Stimulated activated CD8-positive, alpha-beta memory T cell treated with anti-CD3 and anti-CD28 coated beads, Interleukin-4, amount 100 ng/mL, for 48 hours (primary cell): ENCODE measurements at regions not wholly inside any gene's neighbourhood (a gene's known extent, or its start where the extent isn't known, plus 50 kb on each side); places are given as distances from the start of the nearest gene placed in this dataset.

ENCODE experiments used
- DNase-seq: peaks from one replicate; pipeline ENCODE4 v3.0.0-alpha.2; 2020

DNA sequence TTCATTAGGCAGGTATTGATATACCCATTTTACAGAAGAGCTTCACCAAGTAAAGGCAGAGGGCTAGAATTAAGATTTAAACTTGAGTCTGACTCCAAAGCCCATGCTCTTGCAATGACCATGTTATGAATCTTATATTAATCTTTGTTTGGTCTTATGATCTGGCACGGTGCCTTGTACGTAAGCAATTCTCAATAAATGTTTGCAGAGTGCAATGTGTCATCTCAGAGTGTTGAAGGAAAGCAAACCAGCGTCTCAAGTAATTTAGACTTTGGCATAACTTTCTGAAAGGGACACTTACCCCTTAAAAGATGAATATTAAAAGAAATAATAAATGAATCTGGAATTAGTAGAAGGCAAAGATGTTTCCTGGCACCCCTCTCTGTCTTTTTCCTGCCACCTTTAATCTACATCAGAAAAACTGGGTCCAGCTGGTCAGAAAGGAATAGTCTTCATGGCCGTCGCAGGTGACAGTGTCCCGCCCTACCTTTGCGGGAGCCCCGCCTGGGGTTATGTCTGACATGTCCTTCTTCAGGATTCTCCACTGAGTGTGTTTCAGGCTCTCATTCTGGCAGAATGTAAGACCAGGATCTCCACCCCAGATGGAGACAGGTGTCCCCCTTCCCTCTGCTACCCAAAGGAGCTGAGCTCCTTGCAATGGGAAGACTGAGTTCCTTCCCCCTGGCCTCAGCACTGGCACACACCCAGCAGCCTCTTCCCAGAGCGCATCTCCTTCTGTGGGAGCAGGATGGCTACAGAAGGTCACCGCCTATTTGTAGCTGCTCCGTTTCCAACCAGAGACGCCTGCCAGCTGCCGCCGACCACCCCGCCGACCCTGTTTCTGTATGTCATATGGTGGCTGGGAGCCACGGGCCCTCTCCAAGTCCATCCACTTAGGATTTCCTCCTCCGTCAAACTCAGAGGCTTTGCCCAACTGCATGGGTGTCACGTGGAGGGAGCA is 266.3 kb upstream of the ECI2 start:
- no peak for DNase-seq

DNA sequence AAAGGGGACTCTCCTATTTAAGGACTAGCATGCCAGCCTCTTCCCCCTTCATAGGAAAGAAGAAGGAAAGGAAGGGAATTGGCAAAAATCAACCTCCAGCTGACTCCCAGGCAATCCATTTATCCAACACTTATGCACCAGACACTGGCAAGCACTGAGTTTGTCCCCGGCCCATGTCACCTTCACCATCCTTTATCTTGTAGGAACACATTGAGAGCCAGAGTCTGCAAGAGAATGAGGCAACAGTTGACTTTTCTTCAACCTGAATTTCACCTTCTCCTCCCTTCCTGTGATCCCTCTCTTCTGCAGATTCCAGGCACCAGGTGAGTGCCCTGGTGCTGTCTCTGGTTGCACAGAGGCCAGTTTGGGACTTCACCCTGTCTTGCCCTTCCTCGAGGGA is 264.3 kb upstream of the ECI2 start:
- no peak for DNase-seq

DNA sequence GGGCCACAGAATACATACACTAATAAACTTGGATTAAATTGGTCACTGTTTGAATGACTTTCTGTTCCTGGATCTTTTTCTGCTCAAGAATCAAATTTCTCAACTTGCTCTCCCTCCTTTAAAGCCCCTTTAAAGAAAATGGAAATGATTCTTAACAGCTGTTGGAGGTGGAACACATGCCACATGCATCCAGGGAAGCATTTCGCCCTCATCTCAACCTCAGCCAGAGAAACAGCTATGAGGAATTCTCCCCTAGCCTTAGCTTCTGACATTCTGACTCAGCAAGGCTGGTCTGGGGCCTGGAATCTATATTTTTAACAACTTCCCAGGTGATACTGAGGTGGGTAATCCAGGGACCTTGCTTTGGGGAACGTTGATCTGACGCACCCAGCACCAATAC is 263.4 kb upstream of the ECI2 start:
- no peak for DNase-seq

DNA sequence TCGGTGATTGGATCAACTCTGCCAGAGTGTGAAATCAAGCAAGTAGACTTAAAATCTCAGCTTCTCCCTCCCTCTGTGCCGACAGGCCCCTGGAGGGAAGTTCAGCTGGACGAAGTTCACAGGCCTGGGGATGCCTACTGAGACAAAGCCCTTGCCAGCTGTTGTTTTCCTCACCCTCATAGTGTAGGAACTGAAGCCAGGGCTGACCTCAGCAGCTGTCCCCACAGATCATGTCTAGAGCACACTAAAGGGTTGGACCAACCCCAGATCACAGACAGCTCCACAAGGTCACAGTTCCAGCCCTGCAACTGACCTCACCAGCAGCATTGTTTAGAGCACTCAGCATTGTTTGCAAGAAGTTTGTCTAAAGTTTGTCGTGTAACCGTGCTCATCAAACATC is 261.9 kb upstream of the ECI2 start:
- no peak for DNase-seq

DNA sequence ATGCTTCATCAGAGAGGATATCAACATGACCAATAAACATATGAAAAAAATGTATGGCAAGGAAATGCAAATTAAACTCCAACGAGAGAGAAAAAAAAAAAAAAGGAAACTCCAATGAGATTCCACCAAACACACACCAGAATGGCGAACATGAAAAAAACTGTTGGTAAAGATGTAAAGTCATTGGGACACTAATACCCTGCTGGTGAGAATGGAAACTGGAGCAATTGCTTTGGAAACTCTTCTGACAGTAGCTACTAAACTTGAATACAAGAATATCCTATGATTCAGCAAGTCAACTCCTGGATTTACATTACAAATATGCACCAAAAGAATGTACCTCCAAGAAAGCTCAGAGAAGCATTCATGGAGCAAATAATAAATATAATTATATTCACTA is 260.7 kb upstream of the ECI2 start:
- no peak for DNase-seq

DNA sequence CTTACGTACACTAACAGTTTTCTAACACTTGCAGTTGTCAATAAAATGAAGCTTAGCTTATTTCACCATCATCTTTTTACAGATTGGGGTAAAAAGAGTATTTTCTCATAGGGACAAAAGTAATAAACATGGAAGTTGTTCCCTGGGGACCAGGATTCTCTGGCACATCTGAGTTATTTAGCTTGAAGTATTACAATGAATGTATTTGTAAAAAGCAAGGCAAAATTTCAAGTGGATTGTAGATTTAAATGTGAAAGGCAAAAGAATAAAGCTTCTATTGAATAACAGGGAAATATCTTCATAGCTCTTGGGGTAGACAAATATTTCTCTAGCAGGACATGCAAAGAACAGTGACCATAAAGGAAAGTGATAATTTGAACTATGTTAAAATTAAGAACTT is 260.0 kb upstream of the ECI2 start:
- DNase-seq, result no peak

DNA sequence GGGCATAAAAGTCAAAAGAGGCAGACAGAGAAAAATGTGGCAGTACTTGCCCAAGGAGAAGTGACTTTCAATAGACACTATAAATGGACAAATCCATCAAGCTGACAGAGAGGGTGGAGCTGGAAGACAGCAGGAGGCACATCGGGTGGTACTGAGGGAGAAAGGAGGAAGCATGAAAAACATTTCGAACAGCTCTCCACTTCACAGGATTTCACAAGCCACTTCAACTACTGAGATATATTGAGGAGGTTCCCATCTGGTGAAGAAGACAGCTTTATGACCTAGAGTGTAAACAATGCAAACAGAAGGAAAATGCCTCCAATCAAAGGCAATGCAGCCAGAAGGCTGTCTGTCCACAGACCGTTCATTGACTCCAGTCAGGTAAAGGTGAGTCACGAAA is 259.4 kb upstream of the ECI2 start:
- no peak for DNase-seq

DNA sequence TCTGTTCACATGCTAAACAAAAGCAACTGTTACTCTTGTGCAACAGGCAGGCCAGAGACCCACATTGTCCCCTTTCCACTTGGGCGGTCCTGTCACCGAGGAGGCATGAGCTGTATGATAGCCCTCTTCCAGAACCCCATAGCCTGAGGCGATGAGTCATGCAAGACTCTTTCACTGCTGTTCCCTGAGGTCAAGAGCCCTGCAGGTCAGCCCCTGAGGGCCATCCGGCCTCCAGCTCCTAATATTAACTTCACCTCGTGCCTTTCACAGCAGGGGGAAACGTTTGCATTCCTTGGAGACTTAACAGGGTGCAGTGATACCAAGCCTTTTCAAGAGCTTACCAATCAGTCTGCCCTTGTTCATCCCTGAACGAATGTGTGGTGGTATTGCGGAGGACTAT is 253.3 kb upstream of the ECI2 start:
- DNase-seq, result no peak

DNA sequence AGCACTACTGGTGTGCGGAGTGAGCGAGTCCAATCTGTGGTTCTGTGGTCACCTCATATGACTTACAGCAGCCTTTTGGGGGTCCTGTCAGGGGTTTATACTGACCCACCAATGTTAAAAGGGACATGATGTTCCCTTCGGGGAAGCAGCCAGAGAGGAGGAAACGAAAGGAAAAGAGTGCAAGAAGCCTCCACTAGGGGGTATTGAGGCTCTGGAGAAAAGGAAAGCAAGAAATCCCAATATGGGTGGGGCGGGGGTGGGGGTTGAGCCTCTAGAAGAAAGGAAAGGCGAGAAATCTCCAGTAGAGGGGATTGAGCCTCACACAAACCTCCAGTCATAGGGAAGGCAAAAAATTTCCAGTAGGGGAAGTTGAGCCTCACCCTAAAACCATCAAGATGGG is 249.3 kb upstream of the ECI2 start:
- no peak for DNase-seq

DNA sequence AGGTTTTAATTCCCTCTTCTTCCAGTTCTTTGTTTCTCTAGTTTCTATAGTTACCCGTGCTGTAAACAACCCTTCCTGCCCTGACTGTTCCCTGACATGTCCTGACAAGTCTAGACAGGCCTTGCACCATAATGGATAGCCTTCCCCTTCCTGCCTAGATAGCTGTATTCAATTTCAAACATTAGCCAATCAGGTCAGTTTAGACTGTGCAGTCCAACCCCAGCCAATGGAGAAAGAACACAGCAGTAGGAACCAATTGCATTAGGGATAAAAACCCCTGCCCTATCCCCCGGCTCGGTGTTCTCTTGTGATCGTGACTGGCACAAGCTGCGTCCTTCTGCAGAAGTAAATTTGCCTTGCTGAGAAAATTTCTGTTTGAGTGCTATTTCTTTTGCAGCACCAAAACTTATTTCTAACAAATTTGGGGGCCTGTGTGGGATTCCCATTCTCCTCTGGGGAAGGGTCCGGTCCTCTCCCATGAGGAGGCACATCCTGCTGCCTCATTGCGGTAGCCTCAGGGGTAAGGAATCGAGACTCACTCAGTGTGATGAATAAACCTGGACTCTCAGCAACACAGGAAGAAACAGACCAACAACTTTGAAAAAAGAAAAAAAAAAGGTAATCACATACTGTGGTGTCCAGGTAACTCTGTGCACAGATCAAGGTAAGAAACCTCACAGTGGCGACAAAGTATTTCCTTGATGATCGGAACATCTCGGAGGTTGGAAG is 248.7 kb upstream of the ECI2 start:
- no peak for DNase-seq

DNA sequence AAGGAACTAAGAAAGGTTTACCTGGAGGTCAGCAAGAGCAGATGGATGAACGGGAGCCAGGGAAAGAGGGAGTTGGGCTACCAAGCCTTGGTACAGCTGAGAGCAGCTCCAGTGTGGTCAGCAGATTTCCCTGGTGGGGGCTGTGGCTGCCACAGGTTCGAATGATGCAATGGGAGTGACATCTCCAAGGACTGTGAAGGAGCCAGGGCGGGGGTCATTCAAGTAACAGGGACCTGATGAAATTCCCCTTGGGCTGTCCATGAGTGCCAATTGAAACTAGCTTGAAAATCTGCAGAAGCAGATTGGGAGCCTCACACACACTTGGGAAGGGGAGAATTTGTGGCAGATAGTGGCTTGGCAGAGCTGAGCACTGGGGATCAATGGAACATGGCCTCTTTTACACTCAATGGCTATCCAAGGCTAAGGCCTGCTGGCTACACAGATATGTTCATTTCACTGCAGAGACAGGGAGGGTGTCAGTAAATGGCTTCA is 247.0 kb upstream of the ECI2 start:
- no peak for DNase-seq

DNA sequence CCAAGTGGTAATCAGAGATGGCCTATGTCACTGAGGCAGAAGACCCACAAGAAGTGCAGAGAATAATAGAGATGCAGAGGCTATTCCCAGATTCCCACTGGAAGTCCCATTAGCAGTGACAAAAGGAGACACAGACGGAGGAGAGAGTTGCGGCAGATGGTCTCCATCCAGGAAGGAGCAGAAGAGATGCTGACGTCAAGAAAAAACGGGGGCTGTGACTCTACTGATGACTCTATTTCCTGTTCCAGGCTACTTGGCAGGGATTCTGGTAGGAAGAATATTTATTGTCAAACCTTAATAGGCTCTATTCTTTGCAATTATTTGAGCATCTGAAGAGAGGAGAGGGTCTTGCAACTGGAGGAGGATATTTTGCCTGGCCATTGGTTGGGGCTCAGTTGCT is 246.0 kb upstream of the ECI2 start:
- no peak for DNase-seq

DNA sequence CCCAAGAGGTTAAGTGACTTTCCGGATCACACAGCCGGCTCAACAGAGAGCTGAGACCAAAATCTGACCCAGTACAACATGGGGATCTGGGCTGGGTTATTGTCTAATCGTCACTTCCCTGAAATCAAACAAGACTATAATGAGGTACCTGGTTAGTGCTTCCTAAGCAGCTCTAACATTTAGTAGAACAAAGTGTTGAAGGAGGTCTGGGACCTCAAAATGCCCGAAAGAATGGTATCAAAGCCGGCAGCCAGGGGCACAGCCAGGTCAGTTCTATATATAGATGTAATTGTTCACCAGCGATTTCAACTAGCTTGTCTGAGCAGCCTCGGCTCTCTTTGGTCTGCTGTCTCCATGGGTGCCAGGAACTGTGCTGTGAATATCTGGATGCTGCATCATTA is 245.5 kb upstream of the ECI2 start:
- DNase-seq, result no peak

DNA sequence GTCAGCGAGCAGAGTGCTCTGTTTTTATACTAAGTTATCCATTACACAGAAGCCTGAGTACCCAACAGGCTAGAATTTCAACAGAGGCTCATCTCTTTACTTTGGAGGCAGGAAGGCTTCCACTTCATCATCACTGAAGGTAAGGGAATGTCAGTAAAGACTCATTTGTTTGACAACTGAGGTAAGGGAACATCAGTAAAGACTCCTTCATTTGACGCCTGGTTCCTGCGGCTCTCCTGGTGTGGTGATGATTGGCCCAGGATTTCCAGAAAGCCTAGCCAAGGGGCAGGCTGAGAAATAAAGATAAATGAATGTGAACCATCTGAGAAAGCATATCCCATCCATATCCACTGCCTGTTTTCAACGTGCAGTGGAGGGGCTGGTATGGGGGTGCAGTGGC is 244.6 kb upstream of the ECI2 start:
- DNase-seq, result no peak

DNA sequence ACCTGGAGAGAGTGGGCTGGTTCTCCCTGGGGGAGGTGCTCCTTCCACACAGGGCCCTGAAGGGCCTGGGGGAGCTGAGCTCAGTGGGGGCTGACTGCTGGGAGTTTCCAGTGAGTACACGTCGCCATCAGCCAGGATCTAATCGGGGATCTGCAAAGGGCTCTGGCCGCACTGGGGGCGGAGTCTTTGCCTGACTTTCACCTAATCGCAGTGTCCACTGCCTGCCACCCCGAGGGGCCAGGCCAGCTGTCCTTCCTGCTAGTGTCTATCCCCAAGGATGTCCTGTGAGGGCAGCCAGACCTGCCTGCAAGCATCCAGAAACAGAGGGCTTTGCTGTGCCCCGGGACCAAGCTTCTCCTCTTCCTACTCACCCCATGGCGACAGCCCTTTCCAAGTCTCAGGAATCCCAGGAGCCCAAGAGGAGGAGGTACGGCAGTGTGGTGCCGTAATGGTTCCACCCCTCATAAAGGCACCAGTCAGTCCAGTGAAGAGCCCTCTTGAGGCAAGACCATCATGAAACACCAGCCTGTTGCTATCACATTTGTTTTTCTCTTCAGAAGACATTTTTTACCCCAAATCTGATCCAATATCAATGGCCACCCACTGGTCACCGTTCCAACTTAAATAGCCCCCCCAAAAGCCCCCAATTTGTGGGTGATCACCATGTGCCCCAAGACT is 243.1 kb upstream of the ECI2 start:
- no peak for DNase-seq

DNA sequence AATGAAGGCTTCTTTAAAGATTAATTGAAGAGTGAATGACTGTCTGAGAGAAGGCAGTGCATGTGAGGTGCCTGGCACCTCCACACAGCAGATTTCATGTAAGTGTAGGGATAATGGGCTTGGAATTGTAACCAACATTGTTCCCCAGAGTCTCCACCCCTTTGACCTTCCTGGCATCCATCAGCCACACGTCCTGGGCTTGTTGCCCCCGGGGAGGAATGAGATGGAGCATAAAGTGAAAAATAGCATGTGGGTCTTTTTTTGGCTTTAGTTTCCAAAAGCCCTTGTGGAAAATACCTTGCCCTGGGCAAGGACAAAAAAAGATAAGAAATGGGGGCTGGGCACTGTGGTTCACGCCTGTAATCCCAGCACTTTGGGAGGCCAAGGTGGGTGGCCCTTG is 242.2 kb upstream of the ECI2 start:
- no peak for DNase-seq

DNA sequence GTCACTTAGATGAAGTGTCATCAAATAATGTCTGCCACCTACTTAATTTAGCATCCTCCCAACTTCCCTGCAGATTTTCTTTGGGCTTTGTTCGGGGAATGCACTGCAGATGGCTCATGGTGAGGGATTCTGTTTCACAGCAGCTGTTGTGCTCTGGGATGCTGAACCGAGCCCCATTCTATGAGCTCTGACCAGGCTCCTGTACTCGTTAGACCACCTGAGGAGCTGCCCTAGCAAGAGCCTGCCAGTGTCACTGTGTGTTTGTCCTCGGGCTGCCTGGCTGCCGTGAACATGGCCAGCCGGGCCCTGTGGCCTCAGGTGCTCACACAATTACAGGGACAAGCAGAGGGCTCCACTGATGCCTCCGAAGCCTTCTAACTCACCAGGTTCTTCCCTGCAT is 238.8 kb upstream of the ECI2 start:
- DNase-seq, result no peak

DNA sequence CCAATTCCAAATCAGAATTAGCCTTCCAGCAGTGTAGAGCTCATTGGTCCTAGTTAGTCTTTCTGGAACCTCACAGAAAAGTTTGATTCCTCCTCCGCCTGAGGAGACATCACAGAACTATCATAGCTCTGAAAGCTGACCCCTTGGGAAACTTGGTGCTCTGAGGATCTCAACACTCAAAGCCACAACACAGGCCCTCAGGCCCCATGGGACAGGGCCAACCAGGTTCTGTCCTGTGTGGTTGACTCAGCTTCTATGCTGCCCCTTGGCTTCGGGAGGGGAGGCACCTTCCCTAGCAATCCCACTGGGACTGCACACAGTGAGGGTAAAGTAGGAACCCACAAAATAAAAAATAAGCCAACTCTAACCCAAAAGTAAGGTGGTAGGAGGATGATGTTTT is 237.5 kb upstream of the ECI2 start:
- DNase-seq, result no peak

DNA sequence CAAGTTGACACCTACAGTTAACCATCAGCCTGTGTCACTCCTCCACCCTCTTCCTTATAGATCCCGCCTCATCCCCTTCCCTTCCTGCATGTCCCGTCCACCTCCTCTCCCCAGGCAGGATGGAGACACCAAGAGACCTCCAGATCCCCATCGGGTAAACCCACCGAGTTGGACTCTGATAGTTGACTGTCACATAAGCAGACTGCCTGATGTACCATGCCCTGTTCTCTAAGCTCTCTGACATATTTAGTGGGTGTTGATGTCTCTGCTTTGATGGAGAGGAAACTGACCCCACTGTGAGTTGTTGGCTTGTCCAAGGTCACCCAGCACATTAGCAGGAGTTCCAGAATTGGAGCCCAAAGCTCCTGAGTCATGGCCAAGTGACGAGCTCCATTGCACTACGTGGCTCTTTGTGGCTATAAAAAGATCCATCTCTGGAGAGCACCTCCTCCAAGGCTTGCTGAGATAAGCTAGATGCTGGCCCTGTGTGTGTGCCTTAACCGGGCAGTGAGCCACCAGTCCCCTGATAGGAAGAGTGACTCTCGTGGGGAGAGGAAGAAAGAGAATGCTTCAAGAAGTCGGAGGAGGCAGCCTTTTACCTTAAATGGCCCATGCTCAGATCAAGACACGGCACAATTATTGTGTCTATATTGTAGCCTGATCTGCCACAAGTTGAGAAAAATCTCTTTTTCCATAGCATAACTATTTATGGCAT is 236.0 kb upstream of the ECI2 start:
- DNase-seq, result no peak

DNA sequence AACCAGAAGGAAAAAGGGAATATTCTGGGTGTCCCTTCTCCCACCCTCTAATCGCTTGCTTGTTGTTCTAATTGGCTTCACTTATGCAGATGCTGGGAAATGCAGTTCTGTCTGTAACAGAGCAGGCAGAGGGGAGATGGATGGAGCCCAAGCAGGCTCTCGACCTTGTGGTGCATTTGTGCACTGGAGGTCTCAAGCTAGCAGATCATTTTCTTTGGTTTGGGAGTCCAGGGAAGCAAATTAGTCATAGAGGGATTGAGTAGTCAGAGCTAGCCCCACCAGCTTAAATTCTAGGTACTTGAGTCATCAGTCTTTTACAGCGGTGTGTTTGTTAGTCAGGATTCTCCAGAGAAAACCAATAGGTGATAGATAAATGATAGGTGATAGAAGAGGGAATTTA is 234.7 kb upstream of the ECI2 start:
- DNase-seq, result no peak

DNA sequence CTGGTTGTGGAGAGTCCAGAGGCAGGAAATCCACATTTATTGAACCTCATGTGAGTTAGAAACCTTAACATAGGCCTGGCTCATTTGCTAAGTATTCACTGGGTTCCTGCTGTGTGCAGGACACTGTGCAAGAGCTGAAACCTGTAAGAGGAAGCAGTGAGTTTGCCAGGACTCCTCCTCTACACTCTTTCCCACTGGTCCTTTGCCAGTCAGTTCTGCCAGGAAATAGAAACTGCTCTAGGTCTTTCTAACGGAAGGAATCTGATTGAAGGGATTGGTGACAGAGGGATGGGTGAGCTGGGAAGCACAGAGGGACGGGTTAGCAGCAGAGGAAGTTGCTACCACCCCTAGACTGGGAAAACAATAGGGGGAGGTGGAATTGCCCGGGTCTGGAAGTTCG is 234.2 kb upstream of the ECI2 start:
- no peak for DNase-seq

DNA sequence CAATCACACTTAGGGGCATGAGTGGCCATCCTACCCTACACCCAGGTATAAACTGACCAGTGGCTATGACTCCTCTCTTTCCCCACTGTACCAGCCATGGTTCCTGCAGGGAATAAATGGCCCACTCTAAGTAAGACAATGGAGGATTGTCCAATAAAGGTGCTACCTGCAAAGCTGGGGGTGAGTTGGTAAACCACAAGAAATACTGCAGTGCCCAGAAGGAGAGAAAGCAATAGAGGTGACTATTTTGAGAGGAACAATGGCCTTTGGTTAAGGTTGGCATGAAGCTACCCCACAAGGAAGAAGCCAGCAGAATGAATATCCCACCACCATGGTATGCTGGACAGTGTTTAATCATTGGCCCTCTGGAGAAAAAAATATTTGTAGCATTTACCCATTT is 233.3 kb upstream of the ECI2 start:
- no peak for DNase-seq

DNA sequence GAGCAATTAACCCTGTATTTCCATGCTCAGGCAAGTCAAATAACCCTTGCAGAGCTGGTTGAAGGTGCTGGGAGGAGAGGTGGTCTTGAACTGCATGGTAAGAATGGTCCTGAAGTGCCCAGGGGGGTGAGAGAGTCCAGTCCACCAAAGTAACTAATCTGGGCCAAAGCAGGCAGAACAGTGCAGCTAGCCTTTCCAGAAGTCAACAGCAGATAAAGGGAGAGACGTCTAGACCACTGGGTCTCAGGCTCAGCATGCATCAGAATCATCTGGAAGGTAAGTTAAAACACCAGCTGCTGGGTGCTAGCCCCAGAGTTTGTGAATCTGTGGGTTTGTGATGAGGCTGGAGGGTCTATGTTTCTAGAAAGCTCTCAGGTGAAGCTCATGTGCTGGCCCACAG is 232.3 kb upstream of the ECI2 start:
- DNase-seq, result no peak
